Endothelial cell of umbilical vein (primary cell): ENCODE measurements at regions not wholly inside any gene's neighbourhood (a gene's known extent, or its start where the extent isn't known, plus 50 kb on each side); places are given as distances from the start of the nearest gene placed in this dataset.

ENCODE experiments used
- BruUV-seq: library from RNA; stranded (reverse); fragments of 400-500 nt; replicated peaks from 2 replicates; lab custom pipeline; 2021; lab: Mats Ljungman, UMichigan
- CTCF ChIA-PET: fragments of 300-600, 350-600 bp; sonication (Branson Sonifier 250); formaldehyde crosslinking; loops from one replicate; lab custom pipeline; 2021; ENCODE audit warnings: antibody characterized with exemption, inconsistent platforms; lab: Charles Lee
- POLR2A ChIA-PET: fragments of 300-600, 350-600 bp; sonication (Branson Sonifier 250); formaldehyde crosslinking; loops from one replicate; lab custom pipeline; 2021; ENCODE audit warnings: antibody characterized with exemption, inconsistent platforms; lab: Charles Lee
- DNase-seq: peaks from one replicate; pipeline ENCODE4 v3.0.0-alpha.2; 2011; ENCODE audit warnings: low read depth, low spot score
- FAIRE-seq: peaks from 2 replicates; lab custom pipeline; 2011; peaks lifted over from hg19 to GRCh38; lab: Jason Lieb, UNC
- H2AFZ ChIP-seq: 2 replicates; pipeline ENCODE4 v1.6.0; 2012; ENCODE audit warnings: low read depth, low read length, control low read depth, inconsistent platforms
- H3K27ac ChIP-seq: 2 replicates; pipeline ENCODE4 v1.5.1; 2011; ENCODE audit warnings: low read depth, mild to moderate bottlenecking, control low read depth, low read length, moderate library complexity; ENCODE audit not compliant: insufficient read depth
- H3K27me3 ChIP-seq, 2 experiments: 2 replicates each; pipeline versions ENCODE4 v1.6.0 to v1.6.1; 2011; ENCODE audit warnings: low read length in 2 of 2, mixed read lengths in 1 of 2; ENCODE audit not compliant: control insufficient read depth in 2 of 2, insufficient read depth in 2 of 2
- H3K36me3 ChIP-seq, 2 experiments: 2 replicates in 1 of 2; 3 replicates in 1 of 2; pipeline ENCODE4 v1.5.1; 2011; ENCODE audit warnings: low read length in 2 of 2, mild to moderate bottlenecking in 1 of 2, moderate library complexity in 1 of 2; ENCODE audit not compliant: control insufficient read depth in 2 of 2, insufficient read depth in 2 of 2; ENCODE audit errors: extremely low read depth in 1 of 2
- H3K4me1 ChIP-seq: 3 replicates; pipeline ENCODE4 v1.5.1; 2011; ENCODE audit warnings: mild to moderate bottlenecking, low read length; ENCODE audit not compliant: control insufficient read depth, insufficient read depth; ENCODE audit errors: extremely low read depth
- H3K4me2 ChIP-seq: 2 replicates; pipeline ENCODE4 v1.6.1; 2011; ENCODE audit warnings: low read length, control low read depth, mixed read lengths; ENCODE audit not compliant: insufficient read depth
- H3K4me3 ChIP-seq, 3 experiments: fragments of 200-600 bp in 1 of 3; sonication (generic), shearing (Covaris generic) in 1 of 3; replicated peaks in 1 of 3; 2 replicates each; pipeline ENCODE4 v1.5.1; 2011 to 2016; ENCODE audit warnings: control low read depth in 3 of 3, low read length in 3 of 3, mild to moderate bottlenecking in 2 of 3, inconsistent platforms in 1 of 3, low read depth in 1 of 3, moderate library complexity in 1 of 3; ENCODE audit not compliant: insufficient read depth in 1 of 3
- H3K79me2 ChIP-seq: 2 replicates; pipeline ENCODE4 v1.6.0; 2012; ENCODE audit warnings: low read length, inconsistent platforms; ENCODE audit not compliant: control insufficient read depth, insufficient read depth
- H3K9ac ChIP-seq: replicated peaks from 2 replicates; pipeline ENCODE3; 2011; ENCODE audit warnings: low read length, control low read depth; ENCODE audit not compliant: insufficient read depth; ENCODE audit errors: extremely low read depth
- H3K9me1 ChIP-seq: replicated peaks from 3 replicates; pipeline ENCODE4 v1.6.0; 2011; ENCODE audit warnings: mild to moderate bottlenecking, low read length; ENCODE audit not compliant: control insufficient read depth, insufficient read depth; ENCODE audit errors: extremely low read depth
- H3K9me3 ChIP-seq: replicated peaks from 2 replicates; pipeline ENCODE4 v1.5.1; 2012; ENCODE audit warnings: low read length, inconsistent platforms; ENCODE audit not compliant: control insufficient read depth, insufficient read depth
- H4K20me1 ChIP-seq: replicated peaks from 2 replicates; pipeline ENCODE3; 2011; ENCODE audit warnings: mild to moderate bottlenecking, low read length; ENCODE audit not compliant: control insufficient read depth, insufficient read depth; ENCODE audit errors: extremely low read depth
- EZH2 ChIP-seq: IDR thresholded peaks from 2 replicates; pipeline ENCODE4 v1.6.1; 2012; ENCODE audit warnings: borderline replicate concordance, low read depth, mild to moderate bottlenecking, moderate library complexity, low read length, inconsistent platforms; ENCODE audit not compliant: severe bottlenecking
- FOS ChIP-seq: IDR thresholded peaks from 2 replicates; pipeline ENCODE4 v1.6.1; 2011; ENCODE audit warnings: mild to moderate bottlenecking, low read length, moderate library complexity, borderline replicate concordance; ENCODE audit not compliant: insufficient read depth
- GATA2 ChIP-seq: IDR thresholded peaks from 2 replicates; pipeline ENCODE4 v1.7.0; 2011; ENCODE audit warnings: low read depth, mild to moderate bottlenecking, moderate library complexity, mixed read lengths, low read length; ENCODE audit not compliant: insufficient read length, insufficient read depth
- JUN ChIP-seq: IDR thresholded peaks from 2 replicates; pipeline ENCODE4 v1.6.1; 2011; ENCODE audit warnings: borderline replicate concordance, low read depth; ENCODE audit not compliant: insufficient read length, insufficient read depth
- MYC ChIP-seq: IDR thresholded peaks from one replicate; pipeline ENCODE4 v1.6.1; 2011; ENCODE audit warnings: mild to moderate bottlenecking, low read depth, low read length
- POLR2A ChIP-seq: IDR thresholded peaks from 2 replicates; pipeline ENCODE4 v1.6.1; 2012; ENCODE audit warnings: low read depth, mild to moderate bottlenecking, control low read depth, low read length
- POLR2AphosphoS5 ChIP-seq: IDR thresholded peaks from 2 replicates; pipeline ENCODE4 v1.6.1; 2012; ENCODE audit warnings: low read depth, mild to moderate bottlenecking, control low read depth, low read length, moderate library complexity; ENCODE audit not compliant: insufficient read depth
- dilution Hi-C: fragments of 300-500 bp; cut with MboI; formaldehyde crosslinking; loops from one replicate; pipeline ENCODE4 v1.15.0; 2019; ENCODE audit warnings: low sequenced_read_pairs; ENCODE audit not compliant: extremely low pct_ligation_motif_present
- intact Hi-C: fragments of 100-400 bp; cut with micrococcal nuclease; formaldehyde crosslinking; loops from one replicate; pipeline ENCODE4 v1.10.0; 2022
- TF ChIP-seq, protein P1 (sequence below), 2 donors: IDR thresholded peaks; 1 replicate in 1 of 2; 2 replicates in 1 of 2; pipeline ENCODE4 v1.5.1; 2011; ENCODE audit warnings: low read length in 2 of 2, mild to moderate bottlenecking in 2 of 2, moderate library complexity in 2 of 2, control low read depth in 1 of 2, inconsistent platforms in 1 of 2, low read depth in 1 of 2; ENCODE audit not compliant: insufficient read depth in 1 of 2; ENCODE audit errors: extremely low read depth in 1 of 2
- TF ChIP-seq, protein P2 (sequence below): IDR thresholded peaks from 2 replicates; pipeline ENCODE4 v1.6.1; 2011; ENCODE audit not compliant: insufficient read depth, insufficient read length

DNA sequence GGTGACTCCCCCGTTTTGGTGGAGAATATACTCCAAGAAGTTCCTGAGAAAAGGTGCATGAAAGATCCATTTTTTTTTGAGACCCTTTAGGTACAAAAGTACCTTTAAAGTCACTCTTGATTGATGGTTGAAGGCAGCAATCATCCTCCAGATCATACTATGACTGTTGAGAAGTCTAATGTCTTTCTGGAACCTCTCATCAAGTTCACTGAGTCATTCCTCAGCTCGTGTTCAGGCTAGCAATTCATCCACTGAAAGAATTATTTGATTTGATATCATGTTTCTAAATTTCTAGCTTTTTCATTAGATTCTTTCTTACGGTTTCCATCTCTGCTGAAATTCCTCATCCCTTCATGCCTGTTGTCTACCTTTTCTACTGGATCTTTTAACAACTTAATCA is 65.1 kb upstream of the GJB6 start:
- TF ChIP-seq GATA2 (no peak), POLR2AphosphoS5 (no peak), JUN (no peak), MYC (no peak)
- TF ChIP-seq, protein P1, sequence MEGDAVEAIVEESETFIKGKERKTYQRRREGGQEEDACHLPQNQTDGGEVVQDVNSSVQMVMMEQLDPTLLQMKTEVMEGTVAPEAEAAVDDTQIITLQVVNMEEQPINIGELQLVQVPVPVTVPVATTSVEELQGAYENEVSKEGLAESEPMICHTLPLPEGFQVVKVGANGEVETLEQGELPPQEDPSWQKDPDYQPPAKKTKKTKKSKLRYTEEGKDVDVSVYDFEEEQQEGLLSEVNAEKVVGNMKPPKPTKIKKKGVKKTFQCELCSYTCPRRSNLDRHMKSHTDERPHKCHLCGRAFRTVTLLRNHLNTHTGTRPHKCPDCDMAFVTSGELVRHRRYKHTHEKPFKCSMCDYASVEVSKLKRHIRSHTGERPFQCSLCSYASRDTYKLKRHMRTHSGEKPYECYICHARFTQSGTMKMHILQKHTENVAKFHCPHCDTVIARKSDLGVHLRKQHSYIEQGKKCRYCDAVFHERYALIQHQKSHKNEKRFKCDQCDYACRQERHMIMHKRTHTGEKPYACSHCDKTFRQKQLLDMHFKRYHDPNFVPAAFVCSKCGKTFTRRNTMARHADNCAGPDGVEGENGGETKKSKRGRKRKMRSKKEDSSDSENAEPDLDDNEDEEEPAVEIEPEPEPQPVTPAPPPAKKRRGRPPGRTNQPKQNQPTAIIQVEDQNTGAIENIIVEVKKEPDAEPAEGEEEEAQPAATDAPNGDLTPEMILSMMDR (IDR thresholded peaks at IDR 0.05; ENCODE audit: extremely low read depth in 1 of 2, insufficient read depth in 1 of 2, low read depth in 1 of 2, low read length in 2 of 2), result no peak
- POLR2A ChIA-PET, result no interaction called here
- Histone ChIP-seq H4K20me1 (no peaks in the 10 kb centered on the region), H3K79me2 (no peaks in the 10 kb centered on the region), H3K9ac (no peak overlapping the region), H2AFZ (no peak overlapping the region), H3K36me3 (no peaks in the 10 kb centered on the region), H3K4me3 (no peak overlapping the region), H3K27ac (no peak overlapping the region), H3K9me3 (no peaks in the 10 kb centered on the region), H3K4me2 (no peak overlapping the region), H3K27me3 (peaks cover 19 to 24% of the 10 kb centered on the region in 2 experiments), H3K9me1 (no peaks in the 10 kb centered on the region), H3K4me1 (no peaks in the 10 kb centered on the region)
- dilution Hi-C loops, result no loop called here
- no peak for DNase-seq
- no TSS peak for BruUV-seq
- intact Hi-C loops, result no loop called here
- CTCF ChIA-PET, result no interaction called here
- FAIRE-seq, result no peak

DNA sequence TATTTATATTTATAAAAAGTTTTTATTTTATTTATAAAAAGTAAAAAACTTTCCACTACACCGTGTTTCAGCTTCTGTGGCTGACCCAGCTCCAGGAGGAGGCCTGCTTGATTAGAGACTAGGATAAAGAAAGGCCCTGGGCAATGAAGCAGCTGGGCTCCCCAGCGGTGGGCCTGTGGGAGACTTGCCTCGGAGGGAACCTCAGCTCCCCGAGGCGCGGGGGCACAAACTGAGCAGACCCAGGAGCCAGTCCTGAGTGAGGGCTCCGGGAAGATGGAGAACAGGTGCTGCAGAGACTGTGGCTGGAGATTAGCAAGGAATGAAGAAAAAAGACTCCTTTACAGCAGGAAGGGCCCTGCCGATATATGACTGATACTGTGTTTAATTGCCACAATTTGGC is 63.8 kb upstream of the GJB6 start:
- Histone ChIP-seq H3K27me3 (peaks cover 8 to 12% of the 10 kb centered on the region in 2 experiments), H3K9me3 (no peaks in the 10 kb centered on the region), H4K20me1 (no peaks in the 10 kb centered on the region), H3K4me2 (no peak overlapping the region), H3K36me3 (no peaks in the 10 kb centered on the region), H3K79me2 (no peaks in the 10 kb centered on the region), H3K27ac (no peak overlapping the region), H2AFZ (no peak overlapping the region), H3K9me1 (no peaks in the 10 kb centered on the region), H3K4me1 (no peaks in the 10 kb centered on the region), H3K4me3 (no peak overlapping the region), H3K9ac (no peak overlapping the region)
- ChIA-PET POLR2A (no interaction called here), CTCF (no interaction called here)
- dilution Hi-C loops (no loop called here), intact Hi-C loops (no loop called here)
- FAIRE-seq (no peak), DNase-seq (no peak)
- TF ChIP-seq POLR2A (no peak), FOS (no peak), EZH2 (no peak), JUN (no peak), MYC (no peak), POLR2AphosphoS5 (no peak), GATA2 (no peak)
- TF ChIP-seq, protein P1 (IDR thresholded peaks at IDR 0.05; ENCODE audit: extremely low read depth in 1 of 2, insufficient read depth in 1 of 2, low read depth in 1 of 2, low read length in 2 of 2), result no peak
- TF ChIP-seq, protein P2, sequence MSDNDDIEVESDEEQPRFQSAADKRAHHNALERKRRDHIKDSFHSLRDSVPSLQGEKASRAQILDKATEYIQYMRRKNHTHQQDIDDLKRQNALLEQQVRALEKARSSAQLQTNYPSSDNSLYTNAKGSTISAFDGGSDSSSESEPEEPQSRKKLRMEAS, result no peak
- BruUV-seq, result no TSS peak
